Neural progenitor cell (in vitro differentiated cells): ENCODE measurements at regions not wholly inside any gene's neighbourhood (a gene's known extent, or its start where the extent isn't known, plus 50 kb on each side); places are given as distances from the start of the nearest gene placed in this dataset.

Source experiments
- EZH2 ChIP-seq: fragments of 200-600 bp; sonication (generic); IDR thresholded peaks from 2 replicates; pipeline ENCODE4 v1.6.1; 2017; ENCODE audit warnings: antibody characterized with exemption, mild to moderate bottlenecking, moderate library complexity
- TF ChIP-seq, protein P1 (sequence below): fragments of 200-600 bp; sonication (generic); IDR thresholded peaks from 2 replicates; pipeline ENCODE4 v1.5.1; 2017; ENCODE audit warnings: antibody characterized with exemption, mild to moderate bottlenecking

DNA sequence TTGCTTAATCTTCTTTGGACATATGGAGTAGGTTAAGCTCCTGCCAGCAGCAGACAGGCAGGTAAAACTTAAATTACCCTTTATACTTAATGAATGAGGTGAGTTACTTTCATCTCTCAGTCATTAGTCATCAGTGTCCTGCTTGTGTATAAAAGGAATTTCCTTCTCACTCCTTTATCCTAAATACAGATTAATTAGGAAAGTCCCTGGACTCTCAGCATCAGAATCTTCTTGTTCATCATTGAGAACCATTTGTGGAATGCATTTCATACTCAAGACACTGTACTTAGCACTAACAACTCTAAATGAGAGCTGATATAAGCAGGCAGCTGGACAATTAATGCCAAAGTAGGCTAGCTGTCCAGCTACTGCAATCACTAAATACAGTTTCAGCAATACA lies 630.4 kb downstream of the METTL15 start:
- TF ChIP-seq, protein P1, sequence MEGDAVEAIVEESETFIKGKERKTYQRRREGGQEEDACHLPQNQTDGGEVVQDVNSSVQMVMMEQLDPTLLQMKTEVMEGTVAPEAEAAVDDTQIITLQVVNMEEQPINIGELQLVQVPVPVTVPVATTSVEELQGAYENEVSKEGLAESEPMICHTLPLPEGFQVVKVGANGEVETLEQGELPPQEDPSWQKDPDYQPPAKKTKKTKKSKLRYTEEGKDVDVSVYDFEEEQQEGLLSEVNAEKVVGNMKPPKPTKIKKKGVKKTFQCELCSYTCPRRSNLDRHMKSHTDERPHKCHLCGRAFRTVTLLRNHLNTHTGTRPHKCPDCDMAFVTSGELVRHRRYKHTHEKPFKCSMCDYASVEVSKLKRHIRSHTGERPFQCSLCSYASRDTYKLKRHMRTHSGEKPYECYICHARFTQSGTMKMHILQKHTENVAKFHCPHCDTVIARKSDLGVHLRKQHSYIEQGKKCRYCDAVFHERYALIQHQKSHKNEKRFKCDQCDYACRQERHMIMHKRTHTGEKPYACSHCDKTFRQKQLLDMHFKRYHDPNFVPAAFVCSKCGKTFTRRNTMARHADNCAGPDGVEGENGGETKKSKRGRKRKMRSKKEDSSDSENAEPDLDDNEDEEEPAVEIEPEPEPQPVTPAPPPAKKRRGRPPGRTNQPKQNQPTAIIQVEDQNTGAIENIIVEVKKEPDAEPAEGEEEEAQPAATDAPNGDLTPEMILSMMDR = no peak
- no peak for TF ChIP-seq EZH2
